ENCODE measurements at regions not wholly inside any gene's neighbourhood (a gene's known extent, or its start where the extent isn't known, plus 50 kb on each side); places are given as distances from the start of the nearest gene placed in this dataset.

DNA sequence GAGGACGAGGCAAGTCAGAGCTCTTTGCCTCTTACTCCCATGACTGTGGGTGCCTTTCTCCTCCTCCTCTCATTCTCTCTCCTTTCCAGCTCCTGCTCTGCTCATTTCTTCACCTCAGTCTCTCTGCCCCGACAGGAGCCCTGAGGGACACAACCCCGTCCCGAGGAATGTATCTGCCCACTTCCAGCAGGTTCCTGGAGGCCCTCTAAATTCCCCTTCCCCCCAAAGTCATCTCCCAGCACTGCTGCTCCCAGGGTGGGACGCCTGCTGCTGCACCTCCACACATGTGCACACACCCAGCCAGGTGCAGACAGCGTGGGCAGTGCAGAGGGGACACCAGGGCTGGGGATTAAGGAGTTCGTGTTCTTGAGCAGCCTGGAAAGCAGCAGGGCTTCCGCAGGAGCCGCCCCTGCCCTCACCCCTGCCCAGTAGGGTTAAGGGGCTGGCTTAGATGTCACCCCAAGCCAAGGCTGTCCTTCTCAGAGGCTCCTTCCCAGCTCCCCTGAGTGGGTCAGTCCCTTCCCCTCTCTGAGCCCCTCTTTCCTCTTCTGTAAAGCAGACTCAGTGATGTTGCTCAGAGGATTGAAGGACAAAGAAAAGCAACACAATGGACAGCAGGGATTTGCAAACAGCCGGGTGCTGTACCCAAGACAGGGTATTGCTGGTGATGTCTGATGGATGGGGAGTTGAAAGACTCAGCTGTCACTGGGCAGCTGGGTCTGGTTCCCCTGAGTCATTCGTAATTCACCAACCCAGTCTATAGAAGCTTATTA, 346.0 kb downstream of the MATN1 start:
- TF ChIP-seq EP300 (IDR thresholded peaks at IDR 0.05) (no peak), CTCF (IDR thresholded peaks at IDR 0.05) (no peak), RCOR1 (IDR thresholded peaks at IDR 0.05; ENCODE audit: low read depth, low read length) (no peak), EHMT2 (IDR thresholded peaks at IDR 0.05; ENCODE audit: low read depth) (no peak)
